HepG2 (cell line): ENCODE measurements at regions not wholly inside any gene's neighbourhood (a gene's known extent, or its start where the extent isn't known, plus 50 kb on each side); places are given as distances from the start of the nearest gene placed in this dataset.

Source experiments
- ATF2 ChIP-seq: sonication (generic); formaldehyde crosslinking; IDR thresholded peaks from 2 replicates; pipeline ENCODE4 v1.4.0; 2020; ENCODE audit warnings: missing genetic modification reagents
- CCDC6 ChIP-seq: sonication (generic); formaldehyde crosslinking; IDR thresholded peaks from 2 replicates; pipeline ENCODE4 v1.8.1; 2022; ENCODE audit warnings: mild to moderate bottlenecking, missing genetic modification reagents, moderate library complexity
- CHD4 ChIP-seq: fragments of 200-600 bp; sonication (generic); IDR thresholded peaks from 2 replicates; pipeline ENCODE4 v1.7.0; 2017; ENCODE audit warnings: mild to moderate bottlenecking, low read length, borderline replicate concordance
- CTCF ChIP-seq: sonication (generic); formaldehyde crosslinking; IDR thresholded peaks from 2 replicates; pipeline ENCODE4 v1.5.0; 2020; ENCODE audit warnings: mild to moderate bottlenecking, missing genetic modification reagents, moderate library complexity
- FOXJ3 ChIP-seq: sonication (generic); formaldehyde crosslinking; IDR thresholded peaks from 2 replicates; pipeline ENCODE4 v1.4.0; 2020; ENCODE audit warnings: missing genetic modification reagents, mild to moderate bottlenecking, borderline replicate concordance
- FOXK1 ChIP-seq: sonication (generic); formaldehyde crosslinking; IDR thresholded peaks from 2 replicates; pipeline ENCODE4 v1.4.0; 2020; ENCODE audit warnings: low read depth, missing genetic modification reagents, borderline replicate concordance
- MZF1 ChIP-seq: sonication (generic); formaldehyde crosslinking; IDR thresholded peaks from 2 replicates; pipeline ENCODE4 v1.8.1; 2023; ENCODE audit warnings: mild to moderate bottlenecking, missing genetic modification reagents, borderline replicate concordance
- NFE2L2 ChIP-seq: fragments of 150-350 bp; IDR thresholded peaks from 2 replicates; pipeline ENCODE4 v1.6.1; 2014; ENCODE audit warnings: low read length
- PCBP1 ChIP-seq: fragments of 200-400 bp; formaldehyde crosslinking; IDR thresholded peaks from 2 replicates; pipeline ENCODE4 v1.6.1; 2017; ENCODE audit warnings: mild to moderate bottlenecking, low read depth, low read length, borderline replicate concordance
- REST ChIP-seq, 2 experiments: IDR thresholded peaks; 2 replicates each; pipeline ENCODE4 v1.6.1; 2011 to 2012; ENCODE audit warnings: low read length in 2 of 2, borderline replicate concordance in 1 of 2, low read depth in 1 of 2, mild to moderate bottlenecking in 1 of 2, moderate library complexity in 1 of 2
- ZNF510 ChIP-seq: sonication (generic); formaldehyde crosslinking; IDR thresholded peaks from 2 replicates; pipeline ENCODE4 v1.4.0; 2020; ENCODE audit warnings: low read depth, mild to moderate bottlenecking, missing genetic modification reagents
- ZNF768 ChIP-seq: sonication (generic); formaldehyde crosslinking; IDR thresholded peaks from 2 replicates; pipeline ENCODE4 v1.4.0; 2020; ENCODE audit warnings: missing genetic modification reagents
- ZNF781 ChIP-seq: sonication (generic); formaldehyde crosslinking; IDR thresholded peaks from 2 replicates; pipeline ENCODE4 v1.5.1; 2020; ENCODE audit warnings: borderline replicate concordance, mild to moderate bottlenecking, missing genetic modification reagents; ENCODE audit errors: not compliant biosample characterization

GRCh38 chr3:11915621-11916424, 69.1 kb upstream of the TAMM41 start:
- TF ChIP-seq PCBP1, result no peak
- no peak for TF ChIP-seq NFE2L2
- TF ChIP-seq CHD4, result no peak
- no peak for TF ChIP-seq CCDC6
- no peak for TF ChIP-seq FOXJ3 (CRISPR knock-in tag)
- no peak for TF ChIP-seq ZNF768 (CRISPR knock-in tag)
- no peak for TF ChIP-seq REST (IDR thresholded peaks at IDR 0.05; ENCODE audit: borderline replicate concordance in 1 of 2, low read depth in 1 of 2, low read length in 2 of 2)
- TF ChIP-seq ZNF781 (CRISPR knock-in tag), result no peak
- no peak for TF ChIP-seq ZNF510 (CRISPR knock-in tag)
- TF ChIP-seq CTCF, result no peak
- TF ChIP-seq ATF2 (CRISPR knock-in tag), result no peak
- TF ChIP-seq FOXK1 (CRISPR knock-in tag), result no peak
- no peak for TF ChIP-seq MZF1 (CRISPR knock-in tag)
